GM23248 (cell line): ENCODE measurements at regions not wholly inside any gene's neighbourhood (a gene's known extent, or its start where the extent isn't known, plus 50 kb on each side); places are given as distances from the start of the nearest gene placed in this dataset.

Source experiments
- EZH2 ChIP-seq: fragments of 200-600 bp; sonication (generic); IDR thresholded peaks from 2 replicates; pipeline ENCODE4 v1.6.1; 2018; ENCODE audit warnings: antibody characterized with exemption, mild to moderate bottlenecking; ENCODE audit not compliant: insufficient read depth, poor library complexity, severe bottlenecking
- EZH2phosphoT487 ChIP-seq: fragments of 200-600 bp; sonication (generic); IDR thresholded peaks from 2 replicates; pipeline ENCODE4 v1.6.1; 2018; ENCODE audit warnings: antibody characterized with exemption, moderate library complexity, mild to moderate bottlenecking, low read depth; ENCODE audit not compliant: insufficient read depth

GRCh38 chr4:178414042-178414441, 971.8 kb upstream of the AGA start:
- no peak for TF ChIP-seq EZH2
- no peak for TF ChIP-seq EZH2phosphoT487
